Pons (tissue), 1 donor: ENCODE measurements at regions not wholly inside any gene's neighbourhood (a gene's known extent, or its start where the extent isn't known, plus 50 kb on each side); places are given as distances from the start of the nearest gene placed in this dataset.
"Not testable (repeated sequence)": the region's sequence is repeated elsewhere in the genome, so short reads cannot be mapped to it uniquely, and the experiment has no call there.

Experiments used
- DNase-seq: peaks from one replicate; pipeline ENCODE4 v3.0.0-alpha.2; 2016; ENCODE audit warnings: low spot score

GRCh38 chr6:12348530-12349511, 58.7 kb downstream of the EDN1 start:
- no peak for DNase-seq

GRCh38 chr6:12350644-12351170, 60.5 kb downstream of the EDN1 start:
- DNase-seq: no peak

GRCh38 chr6:12351672-12352071, 61.5 kb downstream of the EDN1 start:
- DNase-seq: no peak

GRCh38 chr6:12353731-12354130, 63.6 kb downstream of the EDN1 start:
- DNase-seq: no peak

- DNase-seq: no peak
Measured at GRCh38 chr6:12354499-12354898, 64.3 kb downstream of the EDN1 start.

GRCh38 chr6:12355354-12355753, 65.2 kb downstream of the EDN1 start:
- DNase-seq: no peak

GRCh38 chr6:12356431-12356830, 66.3 kb downstream of the EDN1 start:
- no peak for DNase-seq

- peak; percentile 80 for DNase-seq
Measured at GRCh38 chr6:12356983-12357972, 67.1 kb downstream of the EDN1 start.

GRCh38 chr6:12359036-12359435, 68.9 kb downstream of the EDN1 start:
- DNase-seq: peak; percentile 65

GRCh38 chr6:12361042-12361765, 71.0 kb downstream of the EDN1 start:
- no peak for DNase-seq

GRCh38 chr6:12363277-12363650, 73.1 kb downstream of the EDN1 start:
- DNase-seq: not testable (repeated sequence)

GRCh38 chr6:12363651-12364381, 73.7 kb downstream of the EDN1 start:
- DNase-seq: peak; percentile 85

- DNase-seq: no peak
Measured at GRCh38 chr6:12364621-12365020, 74.5 kb downstream of the EDN1 start.

GRCh38 chr6:12366731-12367130, 76.6 kb downstream of the EDN1 start:
- no peak for DNase-seq

- no peak for DNase-seq
Measured at GRCh38 chr6:12367412-12367811, 77.3 kb downstream of the EDN1 start.

GRCh38 chr6:12369355-12369754, 79.2 kb downstream of the EDN1 start:
- DNase-seq: no peak

GRCh38 chr6:12369781-12370262, 79.7 kb downstream of the EDN1 start:
- no peak for DNase-seq

GRCh38 chr6:12371151-12371550, 81.0 kb downstream of the EDN1 start:
- no peak for DNase-seq

- DNase-seq: no peak
Measured at GRCh38 chr6:12371641-12372146, 81.5 kb downstream of the EDN1 start.

- DNase-seq: no peak
Measured at GRCh38 chr6:12379181-12379580, 89.0 kb downstream of the EDN1 start.

- no peak for DNase-seq
Measured at GRCh38 chr6:12381587-12381986, 91.4 kb downstream of the EDN1 start.
